HTR-8/SVneo (cell line): ENCODE measurements at regions not wholly inside any gene's neighbourhood (a gene's known extent, or its start where the extent isn't known, plus 50 kb on each side); places are given as distances from the start of the nearest gene placed in this dataset.
"Not testable (repeated sequence)": the region's sequence is repeated elsewhere in the genome, so short reads cannot be mapped to it uniquely, and the experiment has no call there.

Source experiments
- DNase-seq: peaks from one replicate; pipeline ENCODE4 v3.0.0; 2011; ENCODE audit warnings: low spot score, mixed read lengths; ENCODE audit not compliant: insufficient read length
- FAIRE-seq: peaks from 2 replicates; lab custom pipeline; 2011; peaks lifted over from hg19 to GRCh38; lab: Jason Lieb, UNC

- DNase-seq: peak; percentile 92
- peak; percentile 99 for FAIRE-seq
These were observed 237.1 kb downstream of the ANKRD60 start for GRCh38 chr20:57991211-57991881.

GRCh38 chr20:57990396-57990987, 238.0 kb downstream of the ANKRD60 start:
- FAIRE-seq (peak; percentile 97), DNase-seq (peak; percentile 71)

GRCh38 chr20:57988828-57989227, 239.6 kb downstream of the ANKRD60 start:
- DNase-seq (no peak), FAIRE-seq (peak; percentile 81)

DNA sequence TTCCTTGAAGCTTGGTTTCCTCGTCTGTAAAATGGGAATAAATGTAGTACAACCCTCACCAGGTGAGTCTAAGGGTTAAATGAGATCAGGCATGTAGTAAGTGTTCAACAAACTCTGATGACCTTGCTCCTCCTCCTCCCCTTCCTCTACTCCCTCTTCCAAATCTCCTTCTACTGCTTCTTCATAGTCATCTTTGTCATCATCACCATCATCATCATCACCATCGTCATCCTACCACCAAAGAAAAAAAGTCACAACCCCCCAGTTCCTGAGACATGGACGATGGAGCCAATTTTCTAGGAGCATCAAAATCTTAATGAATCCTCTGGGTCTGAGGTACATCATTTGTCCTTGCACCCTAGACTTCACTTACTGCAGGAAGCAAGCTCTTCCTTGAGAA, 240.0 kb downstream of the ANKRD60 start:
- FAIRE-seq: no peak
- no peak for DNase-seq

- peak; percentile 98 for FAIRE-seq
- DNase-seq: no peak
These were observed 240.8 kb downstream of the ANKRD60 start for GRCh38 chr20:57987659-57988058.

DNA sequence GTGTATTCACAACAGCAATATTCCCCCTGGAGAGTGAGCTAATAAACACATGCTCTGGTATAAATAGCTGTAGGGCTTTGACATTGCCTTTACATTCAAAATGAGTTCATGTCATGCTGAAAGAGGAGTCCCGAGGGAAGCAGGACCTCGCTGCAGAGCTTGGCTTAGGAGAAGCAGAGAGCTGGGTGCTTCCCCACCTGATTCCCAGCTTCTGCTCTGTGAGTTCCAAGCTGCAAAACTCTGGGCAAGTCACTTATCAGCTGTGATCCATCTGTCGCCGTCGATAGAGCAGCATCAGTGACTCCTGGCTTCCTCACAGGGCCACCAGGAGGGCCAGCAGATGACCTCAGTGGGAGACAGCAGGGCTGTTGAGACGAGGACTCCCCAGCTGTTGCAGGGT, 241.8 kb downstream of the ANKRD60 start:
- FAIRE-seq (peak; percentile 69), DNase-seq (no peak)

- FAIRE-seq: peak; percentile 62
- DNase-seq: no peak
These were observed 243.2 kb downstream of the ANKRD60 start for GRCh38 chr20:57985278-57985677.

GRCh38 chr20:57983082-57983481, 245.4 kb downstream of the ANKRD60 start:
- FAIRE-seq (peak; percentile 99), DNase-seq (no peak)

DNA sequence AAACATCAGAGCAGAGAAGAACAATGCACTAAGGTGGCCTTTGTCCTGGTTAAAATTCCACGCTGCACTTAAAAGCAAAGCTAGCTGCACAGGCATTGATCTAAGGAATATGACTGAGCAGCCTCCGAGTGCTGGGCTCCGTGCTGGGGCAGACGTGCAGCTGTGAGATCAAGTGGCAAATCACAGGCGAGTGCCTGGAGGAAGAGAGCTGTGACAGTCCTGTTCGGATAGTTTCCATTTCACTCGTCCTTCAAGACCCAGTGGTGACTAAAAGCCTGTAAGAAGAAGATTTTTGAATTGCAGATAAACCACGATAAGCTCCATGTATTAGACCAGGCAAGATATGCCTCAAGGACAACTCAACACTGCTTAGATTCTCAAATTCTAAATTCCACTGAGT, 247.9 kb downstream of the ANKRD60 start:
- FAIRE-seq (no peak), DNase-seq (no peak)

GRCh38 chr20:57977569-57977968, 250.9 kb downstream of the ANKRD60 start:
- FAIRE-seq (no peak), DNase-seq (no peak)

GRCh38 chr20:57977141-57977540, 251.3 kb downstream of the ANKRD60 start:
- DNase-seq (no peak), FAIRE-seq (no peak)

GRCh38 chr20:57974863-57975262, 253.6 kb downstream of the ANKRD60 start:
- DNase-seq (no peak), FAIRE-seq (peak; percentile 100)

GRCh38 chr20:57973886-57974285, 254.6 kb downstream of the ANKRD60 start:
- DNase-seq (no peak), FAIRE-seq (no peak)

DNA sequence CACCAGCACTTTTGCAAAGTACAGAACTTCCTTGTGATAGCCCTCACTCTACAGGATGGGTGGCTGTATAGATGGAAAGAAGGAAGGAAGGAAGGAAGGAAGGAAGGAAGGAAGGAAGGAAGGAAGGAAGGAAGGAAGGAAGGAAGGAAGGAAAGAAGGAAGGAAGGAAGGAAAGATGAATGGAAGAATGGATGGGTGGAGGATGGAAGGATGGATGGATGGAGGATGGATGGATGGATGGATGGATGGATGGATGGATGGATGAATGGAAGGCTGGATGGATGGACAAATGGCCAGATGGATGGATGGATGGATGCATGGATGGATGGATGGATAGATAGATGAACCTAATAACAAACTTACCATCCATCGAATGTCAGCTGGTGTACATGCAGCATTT, 256.9 kb downstream of the ANKRD60 start:
- FAIRE-seq: peak; percentile 96
- not testable (repeated sequence) for DNase-seq

DNA sequence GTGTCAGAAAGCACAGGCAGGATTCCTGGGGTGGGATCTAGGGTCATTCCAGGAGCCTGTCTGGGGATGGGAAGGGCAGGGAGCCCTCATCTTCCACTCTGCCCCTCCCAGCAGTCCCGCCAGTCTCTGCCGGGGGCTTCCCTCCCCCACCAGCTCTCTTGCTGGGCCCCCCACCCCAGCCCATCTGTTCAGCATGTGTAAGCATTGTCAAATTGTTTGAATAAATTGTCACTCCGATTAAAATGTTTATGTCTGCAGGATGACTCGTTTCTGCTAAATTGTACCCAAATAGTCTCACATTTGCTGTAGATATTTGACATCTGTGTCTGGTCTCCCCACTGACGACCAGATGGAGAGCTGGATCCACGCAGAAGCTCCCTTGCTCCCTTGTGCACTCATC, 257.6 kb downstream of the ANKRD60 start:
- FAIRE-seq: no peak
- DNase-seq: no peak

DNA sequence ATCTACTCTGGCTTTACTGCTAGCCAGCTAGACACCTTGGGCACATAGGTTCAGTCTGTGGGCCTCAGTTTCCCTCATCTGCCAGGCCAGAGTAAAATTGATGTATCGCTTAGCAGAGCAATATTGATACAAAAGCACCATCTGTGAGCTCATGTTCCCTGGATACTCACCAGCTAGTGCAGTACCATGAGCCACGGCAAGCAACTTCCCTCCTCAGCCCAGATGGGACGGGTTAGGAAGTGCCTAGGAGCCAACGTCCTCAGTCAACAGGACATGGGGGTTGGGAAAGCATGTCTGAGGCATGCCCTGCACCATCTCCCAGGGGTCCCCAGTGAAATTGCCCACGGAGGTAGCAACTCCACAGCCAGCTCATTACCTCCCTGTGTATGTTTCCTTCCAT, 258.3 kb downstream of the ANKRD60 start:
- FAIRE-seq: peak; percentile 91
- DNase-seq: no peak

- FAIRE-seq (peak; percentile 90), DNase-seq (no peak)
These were observed 258.3 kb upstream of the PMEPA1 start for GRCh38 chr20:57968120-57968519.

DNA sequence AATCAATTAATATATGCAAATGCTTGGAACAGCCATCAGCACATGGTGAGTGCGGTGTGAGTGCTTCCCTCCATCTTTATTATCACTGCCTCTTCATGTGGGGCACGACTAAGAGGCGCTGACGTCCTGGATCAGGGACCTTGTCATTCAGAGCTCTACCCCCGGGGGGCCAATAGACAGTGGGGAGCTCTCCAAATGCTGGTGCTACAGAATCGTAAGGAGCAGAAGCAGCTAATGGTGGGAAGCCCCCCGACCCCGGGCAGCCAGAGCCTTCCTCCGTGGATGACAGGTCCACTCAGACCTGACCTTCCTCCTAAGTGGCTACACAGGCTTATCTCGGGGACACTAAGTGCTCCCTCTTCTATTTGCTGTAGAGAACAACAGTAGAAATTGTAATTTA, 257.5 kb upstream of the PMEPA1 start:
- FAIRE-seq: no peak
- DNase-seq: no peak

DNA sequence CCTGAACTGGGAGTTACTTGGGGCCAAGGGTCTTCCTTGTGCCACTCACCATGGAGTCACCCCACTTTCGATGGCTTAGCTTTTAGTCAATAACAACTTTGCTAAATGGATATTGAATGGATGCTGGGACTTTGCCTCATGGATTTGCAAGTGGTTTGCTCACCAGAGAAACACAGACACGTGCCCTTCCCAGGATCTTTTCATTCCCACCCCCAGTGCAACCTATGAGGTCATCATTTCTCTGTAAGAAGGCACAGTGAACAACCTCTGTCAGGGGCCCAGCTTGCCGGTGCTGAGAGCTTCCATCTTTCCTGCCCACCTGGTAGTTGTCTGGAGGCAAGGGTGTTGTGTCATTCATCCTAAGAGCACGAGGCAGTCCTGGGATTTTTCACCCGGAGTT, 256.8 kb upstream of the PMEPA1 start:
- no peak for DNase-seq
- FAIRE-seq: peak; percentile 64

- peak; percentile 84 for FAIRE-seq
- DNase-seq: no peak
These were observed 255.6 kb upstream of the PMEPA1 start for GRCh38 chr20:57965441-57965840.

DNA sequence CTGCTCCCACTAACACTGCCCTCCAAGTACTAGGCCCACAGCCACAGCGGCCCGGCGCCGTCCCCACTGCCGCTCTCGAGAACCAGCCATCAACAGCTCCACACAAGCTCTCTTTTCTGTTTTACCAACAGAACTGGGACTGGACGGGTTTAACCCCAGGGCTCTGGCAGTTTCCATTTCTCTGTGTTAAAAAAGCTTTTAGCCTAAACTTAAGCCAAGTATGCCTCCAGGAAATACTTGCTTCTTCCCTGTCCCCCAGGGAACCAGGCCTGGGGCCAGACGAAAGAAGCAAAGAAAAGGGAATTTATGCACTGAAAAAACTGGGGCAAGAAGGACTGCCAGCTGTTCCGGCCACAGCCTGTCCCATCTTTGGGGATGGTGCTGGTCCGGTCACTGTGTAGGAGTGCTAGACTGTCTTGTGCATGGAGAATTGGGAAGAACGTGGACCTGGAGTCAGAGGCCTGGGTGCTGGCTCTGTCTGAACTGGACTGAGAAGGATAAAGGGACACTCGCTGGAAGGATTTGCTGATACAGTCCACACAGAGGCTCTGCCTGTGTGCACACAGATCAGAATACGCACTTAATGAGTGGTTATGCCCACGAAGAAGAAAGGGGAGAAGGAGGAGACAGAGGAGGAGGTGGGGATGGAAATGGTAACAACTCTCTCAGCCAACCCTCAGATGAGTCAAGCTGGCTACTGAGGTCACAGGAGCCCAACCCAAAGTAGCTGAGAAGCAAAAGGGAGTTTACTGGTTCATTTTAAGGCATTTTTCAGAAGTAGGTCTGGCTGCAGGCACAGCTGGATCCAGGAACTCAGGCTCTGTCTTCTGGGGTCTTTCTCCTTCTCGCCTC, 254.4 kb upstream of the PMEPA1 start:
- peak; percentile 92 for FAIRE-seq
- DNase-seq: no peak
